ENCODE measurements at regions not wholly inside any gene's neighbourhood (a gene's known extent, or its start where the extent isn't known, plus 50 kb on each side); places are given as distances from the start of the nearest gene placed in this dataset.
"Not testable (repeated sequence)": the region's sequence is repeated elsewhere in the genome, so short reads cannot be mapped to it uniquely, and the experiment has no call there.

- no peak for DNase-seq (ENCODE audit: low read depth in 3 of 3)
Measured at GRCh38 chr15:45810201-45810600, 175.4 kb downstream of the SQOR start.

DNA sequence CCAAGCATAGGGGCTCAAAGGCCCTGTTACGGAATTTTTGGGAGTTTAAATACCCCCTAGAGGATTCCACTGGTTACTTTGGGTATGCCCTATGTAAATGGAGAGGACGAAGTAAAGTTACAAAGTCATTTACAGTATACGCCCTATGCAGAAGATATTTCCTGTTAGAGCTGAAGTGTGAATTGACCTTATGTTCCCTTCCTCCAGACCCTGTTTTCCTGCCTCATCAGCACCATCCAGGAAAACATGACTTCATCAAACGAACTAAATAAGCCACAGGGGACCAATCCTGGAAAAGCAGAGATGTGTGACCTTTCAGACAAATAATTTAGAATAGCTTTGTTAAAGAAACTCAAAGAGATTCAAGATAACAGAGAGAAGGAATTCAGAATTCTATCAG is 177.4 kb downstream of the SQOR start:
- DNase-seq (ENCODE audit: low read depth in 3 of 3), result no peak

DNA sequence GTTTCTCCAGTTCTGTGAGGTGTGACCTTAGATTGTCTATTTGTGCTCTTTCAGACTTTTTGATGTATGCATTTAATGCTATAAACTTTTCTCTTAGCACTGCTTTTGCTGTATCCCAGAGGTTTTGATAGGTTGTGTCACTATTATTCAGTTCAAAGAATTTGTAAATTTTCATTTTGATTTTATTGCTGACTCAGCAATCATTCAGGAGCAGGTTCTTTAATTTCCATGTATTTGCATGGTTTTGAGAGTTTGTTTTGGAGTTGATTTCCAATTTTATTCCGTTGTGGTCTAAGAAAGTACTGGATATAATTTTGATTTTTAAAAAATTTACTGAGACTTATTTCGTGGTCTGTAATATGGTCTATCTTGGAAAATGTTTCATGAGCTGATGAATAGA is 182.7 kb downstream of the SQOR start:
- DNase-seq (ENCODE audit: low read depth in 3 of 3), result not testable (repeated sequence)

- no peak for DNase-seq (ENCODE audit: low read depth in 3 of 3)
Measured at GRCh38 chr15:45821390-45821789, 186.6 kb downstream of the SQOR start.

GRCh38 chr15:45822968-45823367 is 188.1 kb downstream of the SQOR start:
- DNase-seq (ENCODE audit: low read depth in 3 of 3), result not testable (repeated sequence)

- DNase-seq (ENCODE audit: low read depth in 3 of 3), result no peak
Measured at GRCh38 chr15:45827275-45827674, 192.4 kb downstream of the SQOR start.

GRCh38 chr15:45827766-45828165 is 192.9 kb downstream of the SQOR start:
- no peak for DNase-seq (ENCODE audit: low read depth in 3 of 3)

DNA sequence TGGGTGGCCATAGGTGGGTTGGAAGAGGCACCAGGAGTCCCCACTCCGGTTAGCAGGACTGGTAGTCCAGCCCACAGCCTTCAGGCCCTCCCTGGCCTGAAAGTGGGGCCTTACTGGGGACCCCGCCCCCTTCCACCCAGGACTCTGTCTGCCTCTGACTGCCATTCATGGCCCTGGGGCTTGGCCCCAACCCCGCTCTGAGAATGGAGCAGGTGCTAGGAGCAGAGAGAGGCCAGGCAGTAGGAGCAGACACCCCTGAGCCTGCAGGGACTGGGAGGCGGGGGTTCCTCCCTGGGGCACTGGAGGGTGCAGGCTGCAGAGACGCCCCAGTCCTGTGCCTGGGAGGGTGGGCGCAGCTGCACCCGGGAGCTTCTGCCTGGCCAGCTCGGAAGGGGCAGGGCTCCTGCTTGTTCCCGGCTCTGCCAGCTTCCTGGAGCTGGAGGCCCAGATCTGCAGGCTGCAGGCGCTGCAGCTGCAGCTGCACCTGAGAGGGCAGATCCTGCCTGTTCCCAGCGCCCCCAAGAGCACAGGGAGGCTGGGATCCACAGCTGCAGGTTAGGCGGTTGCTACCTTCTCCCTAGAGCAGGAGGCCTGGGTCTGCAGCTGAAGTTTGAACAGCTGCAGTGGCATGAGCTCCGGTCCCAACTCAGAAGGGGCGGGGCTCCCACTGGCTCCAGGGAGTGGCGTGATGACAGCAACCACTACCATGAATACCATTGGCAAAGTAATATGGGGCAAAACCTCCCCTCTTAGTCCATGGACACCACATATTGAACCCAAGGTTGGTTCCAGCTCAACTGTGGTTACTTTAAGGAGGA is 194.7 kb downstream of the SQOR start:
- no peak for DNase-seq (ENCODE audit: low read depth in 3 of 3)

- no peak for DNase-seq (ENCODE audit: low read depth in 3 of 3)
Measured at GRCh38 chr15:45831787-45832186, 197.0 kb downstream of the SQOR start.

GRCh38 chr15:45834622-45835021 is 199.8 kb downstream of the SQOR start:
- DNase-seq (ENCODE audit: low read depth in 3 of 3), result no peak

DNA sequence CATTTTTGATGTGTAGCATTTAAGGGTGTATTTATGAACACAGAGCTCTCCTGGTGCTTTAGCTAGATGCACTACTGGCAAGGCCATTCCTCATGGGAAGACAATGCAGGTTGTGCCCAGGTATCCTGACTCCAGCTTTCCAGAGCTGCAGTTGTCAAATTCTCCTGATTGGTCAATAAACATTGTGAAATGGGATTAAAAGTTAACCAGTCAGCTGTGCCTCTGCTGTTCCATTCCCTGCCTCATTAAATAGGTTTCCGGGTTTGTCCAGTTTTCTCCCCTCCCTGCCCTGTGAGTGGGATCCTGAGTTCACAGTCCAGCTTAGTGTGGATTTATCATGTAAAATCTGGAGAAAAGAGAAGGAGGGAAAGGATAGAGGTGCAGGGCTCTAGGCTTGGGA is 207.3 kb downstream of the SQOR start:
- DNase-seq (ENCODE audit: low read depth in 3 of 3), result no peak

- DNase-seq (ENCODE audit: low read depth in 3 of 3), result no peak
Measured at GRCh38 chr15:45847645-45848044, 212.8 kb downstream of the SQOR start.

GRCh38 chr15:45849136-45849535 is 214.3 kb downstream of the SQOR start:
- DNase-seq (ENCODE audit: low read depth in 3 of 3), result no peak

- no peak for DNase-seq (ENCODE audit: low read depth in 3 of 3)
Measured at GRCh38 chr15:45854455-45855202, 219.8 kb downstream of the SQOR start.

DNA sequence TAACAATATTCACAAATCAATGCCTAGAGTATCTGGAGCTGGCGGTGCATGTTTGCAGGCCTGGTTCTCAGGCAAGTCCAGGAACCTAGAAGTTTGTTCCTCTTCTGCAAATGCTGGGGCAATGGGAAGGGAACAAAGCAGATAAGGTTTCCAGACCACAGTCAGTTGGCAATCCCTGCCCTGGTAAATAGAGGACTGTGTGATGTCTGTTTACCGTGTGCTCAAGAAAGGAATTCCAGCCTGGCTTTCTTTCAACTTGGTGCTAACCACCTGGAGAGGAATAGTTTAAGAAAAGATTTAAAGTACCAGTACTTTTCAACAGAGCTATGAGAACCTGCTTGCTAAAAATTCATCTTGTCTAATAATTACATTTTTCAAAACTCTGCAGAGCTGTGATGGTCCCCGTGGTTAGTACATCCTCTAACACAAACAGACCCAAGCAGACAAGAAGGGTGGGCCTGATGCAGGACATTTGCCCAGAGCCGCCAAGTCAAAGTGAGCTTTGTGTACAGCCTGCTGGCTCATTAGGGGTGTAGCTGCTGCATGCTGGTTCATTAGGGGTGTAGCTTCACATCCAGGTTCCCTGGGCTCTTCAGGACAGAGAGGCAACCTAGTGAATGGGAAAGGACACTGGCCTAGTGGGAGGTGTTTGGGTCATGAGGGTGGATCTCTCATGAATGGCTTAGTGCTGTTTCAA is 220.5 kb downstream of the SQOR start:
- no peak for DNase-seq (ENCODE audit: low read depth in 3 of 3)

- DNase-seq (ENCODE audit: low read depth in 3 of 3), result no peak
Measured at GRCh38 chr15:45855907-45856579, 221.2 kb downstream of the SQOR start.

DNA sequence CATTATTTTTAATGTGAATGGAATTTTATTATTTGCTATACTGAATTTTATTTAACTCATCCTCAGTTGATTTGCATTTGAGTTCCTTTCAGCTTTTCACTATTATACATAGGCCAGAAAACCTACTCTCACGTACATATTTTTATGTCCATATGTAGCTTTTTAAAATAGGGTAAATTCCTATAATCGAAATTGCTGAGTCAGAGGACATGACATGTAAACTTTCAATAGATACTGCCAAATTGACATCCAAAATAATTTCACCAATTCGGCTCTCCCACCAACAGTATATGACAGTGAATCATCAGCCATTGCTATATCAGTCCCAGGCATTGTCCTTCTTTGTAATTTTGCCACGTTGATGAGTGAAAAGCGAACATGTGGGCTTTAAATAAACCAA is 222.5 kb downstream of the SQOR start:
- no peak for DNase-seq (ENCODE audit: low read depth in 3 of 3)

- no peak for DNase-seq (ENCODE audit: low read depth in 3 of 3)
Measured at GRCh38 chr15:45858491-45858890, 223.7 kb downstream of the SQOR start.

DNA sequence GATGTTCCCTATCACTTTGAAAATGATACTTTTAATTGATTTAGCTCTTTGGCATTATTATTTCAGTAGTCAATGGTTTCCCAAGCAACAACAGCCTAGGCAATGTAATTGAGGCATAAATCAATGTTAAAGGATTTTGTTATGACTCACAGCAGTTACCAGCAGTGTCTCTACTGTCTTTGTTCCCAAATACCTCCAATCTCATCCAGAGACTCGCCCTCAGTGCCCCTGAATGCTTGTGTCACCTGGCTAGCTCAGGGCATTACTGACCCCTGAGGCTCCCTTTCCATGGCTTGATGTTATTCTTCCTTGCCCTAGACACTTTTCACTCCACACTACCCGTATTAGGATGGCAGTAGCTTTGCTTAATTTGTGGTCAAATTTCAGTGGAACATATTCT is 227.2 kb downstream of the SQOR start:
- no peak for DNase-seq (ENCODE audit: low read depth in 3 of 3)

DNA sequence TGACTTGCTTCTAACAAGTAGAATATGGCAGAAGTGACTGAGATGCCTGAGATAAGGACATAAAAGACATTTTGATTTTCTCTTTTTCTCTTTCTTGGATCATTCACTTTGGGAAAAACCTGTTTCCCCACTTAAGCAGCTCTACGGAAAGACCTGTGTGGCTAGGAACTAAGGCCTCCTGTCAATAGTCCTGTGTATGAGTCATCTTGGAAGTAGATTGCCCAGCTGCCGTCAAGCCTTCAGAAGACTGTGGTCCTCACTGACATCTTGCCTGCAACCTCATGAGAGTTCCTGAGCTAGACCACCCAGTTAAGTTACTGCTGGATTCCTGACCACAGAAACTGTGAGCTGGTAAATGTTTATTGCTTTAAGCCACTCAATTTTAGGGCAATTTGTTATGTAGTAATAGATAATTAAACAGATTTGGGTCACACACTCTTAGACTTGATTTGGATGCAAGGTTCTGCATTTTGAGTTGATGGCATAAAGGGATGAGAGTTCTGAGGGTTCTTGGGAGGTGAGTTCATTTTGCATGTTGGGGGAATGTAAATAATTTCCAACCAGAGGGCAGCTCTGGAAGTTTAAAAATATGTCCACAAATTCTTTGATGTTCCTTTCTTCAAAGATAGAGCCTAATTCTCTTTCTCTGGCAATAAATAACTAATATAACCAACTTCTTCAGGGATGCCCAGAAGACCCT is 229.2 kb downstream of the SQOR start:
- DNase-seq (ENCODE audit: low read depth in 3 of 3), result no peak

- DNase-seq (ENCODE audit: low read depth in 3 of 3), result no peak
Measured at GRCh38 chr15:45866616-45867015, 231.8 kb downstream of the SQOR start.

Data from stimulated activated CD4-positive, alpha-beta T cell treated with anti-CD3 and anti-CD28 coated beads, TNF-alpha, amount 100 ng/mL, for 24 hours (primary cell).